ENCODE measurements at regions not wholly inside any gene's neighbourhood (a gene's known extent, or its start where the extent isn't known, plus 50 kb on each side); places are given as distances from the start of the nearest gene placed in this dataset.

DNA sequence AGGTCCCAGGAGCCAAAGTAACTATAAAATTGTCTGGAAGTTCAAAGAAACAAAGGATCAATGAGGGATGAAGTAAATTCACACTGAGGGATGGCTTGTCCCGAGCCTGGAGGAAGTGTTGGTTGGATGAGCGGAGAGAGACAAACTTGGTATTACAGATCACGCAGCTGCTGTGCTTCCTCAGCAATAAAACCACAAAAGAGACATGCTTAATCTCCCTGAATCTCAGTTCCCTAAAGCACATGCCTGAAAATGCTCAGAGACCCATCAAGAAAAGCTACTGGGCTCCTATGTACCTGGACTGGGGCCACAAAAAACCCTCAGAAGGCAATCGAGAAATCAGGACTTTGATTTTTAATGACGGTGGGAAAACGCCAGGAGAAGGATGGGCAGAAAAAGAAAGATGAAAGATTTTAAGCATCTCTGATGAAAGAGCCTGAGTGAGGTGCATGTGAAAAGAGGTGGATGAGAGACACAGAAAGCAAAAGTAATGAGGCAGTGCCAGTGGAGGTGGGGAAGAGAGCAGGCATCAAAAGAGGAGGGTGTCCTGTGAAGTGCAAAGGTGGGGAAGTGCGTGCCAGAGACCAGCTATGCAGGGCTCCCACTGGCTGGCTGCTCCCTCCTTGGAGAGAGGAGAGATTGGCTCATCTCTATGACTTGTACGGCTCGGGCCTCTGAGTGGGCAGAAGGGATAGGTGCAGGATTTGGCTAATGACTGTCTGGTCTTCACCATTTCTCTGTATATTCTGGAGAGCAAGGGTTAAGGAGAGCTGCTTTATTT lies 143.7 kb downstream of the ABCC12 start:
- H3K4me1 Mint-ChIP-seq: no peaks in the 10 kb centered on the region
- ATAC-seq (no peak), DNase-seq (no peak)
- no peak overlapping the region for H3K4me3 Mint-ChIP-seq
- H3K27me3 Mint-ChIP-seq: no peaks in the 10 kb centered on the region
- no peaks in the 10 kb centered on the region for H3K9me3 ChIP-seq (ENCODE audit: control insufficient read depth, low read length, poor library complexity, severe bottlenecking)
- H3K36me3 Mint-ChIP-seq (ENCODE audit: low read depth): no peaks in the 10 kb centered on the region
- H3K27ac Mint-ChIP-seq: no peak overlapping the region

- Mint-ChIP-seq H3K4me3 (no peak overlapping the region), H3K27ac (no peak overlapping the region), H3K27me3 (no peaks in the 10 kb centered on the region), H3K4me1 (no peaks in the 10 kb centered on the region), H3K36me3 (ENCODE audit: low read depth) (no peaks in the 10 kb centered on the region)
- no peak for ATAC-seq
- H3K9me3 ChIP-seq (ENCODE audit: control insufficient read depth, low read length, poor library complexity, severe bottlenecking): no peaks in the 10 kb centered on the region
- no peak for DNase-seq
Observed at GRCh38 chr16:48011466-48011865, 144.3 kb downstream of the ABCC12 start.

DNA sequence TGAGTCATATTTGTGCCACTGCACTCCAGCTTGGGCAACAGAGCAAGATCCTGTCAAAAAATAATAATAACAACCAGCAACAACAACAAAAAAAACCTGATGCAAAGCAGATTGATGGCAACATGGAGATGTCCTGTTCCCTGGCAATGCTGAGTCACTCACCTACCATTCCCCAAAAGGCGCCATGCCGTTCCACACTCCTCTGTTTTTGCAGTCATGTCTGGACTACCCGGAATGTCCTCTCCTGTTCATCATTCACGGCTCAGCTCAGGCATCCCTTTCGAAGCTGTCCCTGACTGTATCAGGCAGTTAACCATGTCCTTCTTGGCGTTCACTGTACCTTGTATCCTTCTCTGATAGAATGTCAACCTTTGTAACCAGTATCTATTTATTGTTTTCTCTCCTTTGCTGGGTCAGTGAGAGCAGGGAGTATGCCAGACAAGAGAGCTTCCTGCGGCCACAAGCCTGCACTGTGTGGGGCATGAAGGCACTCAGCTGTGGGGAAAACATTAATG lies 147.7 kb downstream of the ABCC12 start:
- Mint-ChIP-seq H3K27ac (no peak overlapping the region), H3K36me3 (ENCODE audit: low read depth) (no peaks in the 10 kb centered on the region), H3K4me3 (no peak overlapping the region), H3K27me3 (no peaks in the 10 kb centered on the region), H3K4me1 (no peaks in the 10 kb centered on the region)
- ATAC-seq (no peak), DNase-seq (no peak)
- no peaks in the 10 kb centered on the region for H3K9me3 ChIP-seq (ENCODE audit: control insufficient read depth, low read length, poor library complexity, severe bottlenecking)

GRCh38 chr16:48004141-48004695 lies 151.6 kb downstream of the ABCC12 start:
- no peak for DNase-seq
- H3K4me1 Mint-ChIP-seq: no peaks in the 10 kb centered on the region
- no peaks in the 10 kb centered on the region for H3K36me3 Mint-ChIP-seq (ENCODE audit: low read depth)
- H3K27ac Mint-ChIP-seq: no peak overlapping the region
- no peak overlapping the region for H3K4me3 Mint-ChIP-seq
- H3K9me3 ChIP-seq (ENCODE audit: control insufficient read depth, low read length, poor library complexity, severe bottlenecking): no peaks in the 10 kb centered on the region
- ATAC-seq: no peak
- no peaks in the 10 kb centered on the region for H3K27me3 Mint-ChIP-seq

DNA sequence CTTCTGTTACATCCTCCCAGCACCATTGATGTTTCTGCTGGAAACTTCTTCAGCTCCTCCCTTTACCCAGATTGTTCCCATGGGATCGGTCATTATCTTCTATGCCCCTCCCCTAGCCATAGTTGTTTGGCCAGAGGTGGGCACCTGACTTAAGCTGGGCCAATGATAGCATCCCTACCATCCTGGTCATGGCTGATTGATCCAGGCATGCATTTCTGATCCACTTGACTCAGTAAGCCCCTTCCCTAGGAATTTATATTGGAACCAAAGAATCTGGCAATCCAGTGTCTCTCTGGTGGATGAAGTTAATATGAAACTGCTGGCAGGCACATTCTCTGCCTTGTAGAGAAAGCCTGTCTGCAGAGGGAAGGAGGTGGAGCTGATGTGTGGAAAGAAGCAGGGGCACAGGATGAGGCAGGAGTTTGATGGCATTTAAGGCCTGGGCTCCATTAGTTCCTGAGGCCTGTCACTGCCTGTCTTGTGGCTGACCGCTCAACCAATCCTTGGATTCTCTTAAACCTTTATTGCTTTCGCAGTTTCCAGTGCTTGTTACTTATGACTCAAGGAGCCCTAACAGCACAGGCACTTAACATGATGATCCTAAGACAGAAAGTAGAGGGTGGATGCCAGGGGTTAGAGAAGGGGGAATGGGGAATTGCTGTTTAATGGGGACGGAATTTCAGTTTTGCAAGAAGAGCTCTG lies 152.4 kb downstream of the ABCC12 start:
- Mint-ChIP-seq H3K27ac (no peak overlapping the region), H3K4me3 (no peak overlapping the region), H3K27me3 (no peaks in the 10 kb centered on the region), H3K36me3 (ENCODE audit: low read depth) (no peaks in the 10 kb centered on the region), H3K4me1 (no peaks in the 10 kb centered on the region)
- no peak for DNase-seq
- ATAC-seq: no peak
- H3K9me3 ChIP-seq (ENCODE audit: control insufficient read depth, low read length, poor library complexity, severe bottlenecking): no peaks in the 10 kb centered on the region

- Mint-ChIP-seq H3K27me3 (peaks cover 7% of the 10 kb centered on the region), H3K36me3 (ENCODE audit: low read depth) (no peaks in the 10 kb centered on the region), H3K4me1 (no peaks in the 10 kb centered on the region), H3K4me3 (no peak overlapping the region), H3K27ac (no peak overlapping the region)
- DNase-seq (no peak), ATAC-seq (no peak)
- H3K9me3 ChIP-seq (ENCODE audit: control insufficient read depth, low read length, poor library complexity, severe bottlenecking): no peaks in the 10 kb centered on the region
Observed at GRCh38 chr16:48001324-48001895, 154.4 kb downstream of the ABCC12 start.

DNA sequence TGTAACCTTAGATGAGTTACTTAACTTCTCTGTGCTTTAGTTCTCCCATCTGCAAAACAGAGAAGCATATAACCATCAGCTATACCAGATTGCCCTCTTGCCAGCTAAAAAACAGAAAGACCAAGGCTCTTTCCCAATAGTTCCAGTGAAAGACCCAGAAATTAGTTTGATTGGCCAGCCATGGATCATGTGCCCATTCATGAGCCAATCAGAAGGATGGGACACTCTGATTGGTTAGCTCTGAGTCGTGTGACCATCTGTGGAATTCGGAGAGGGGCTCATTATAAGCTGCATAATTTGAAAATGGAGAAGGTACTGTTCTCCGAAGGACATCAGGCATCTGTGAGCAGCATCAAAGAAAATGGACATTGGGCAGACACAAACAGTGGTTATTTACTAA lies 155.2 kb downstream of the ABCC12 start:
- H3K4me1 Mint-ChIP-seq: no peaks in the 10 kb centered on the region
- no peak overlapping the region for H3K27ac Mint-ChIP-seq

GRCh38 chr16:47999595-47999994 lies 156.2 kb downstream of the ABCC12 start:
- H3K9me3 ChIP-seq (ENCODE audit: control insufficient read depth, low read length, poor library complexity, severe bottlenecking): no peaks in the 10 kb centered on the region

More for the DNA sequence above, 155.2 kb downstream of the ABCC12 start:
- no peak for ATAC-seq
- Mint-ChIP-seq H3K36me3 (ENCODE audit: low read depth) (no peaks in the 10 kb centered on the region), H3K27me3 (peaks cover 7% of the 10 kb centered on the region), H3K4me3 (no peak overlapping the region)
- DNase-seq: no peak
- H3K9me3 ChIP-seq (ENCODE audit: control insufficient read depth, low read length, poor library complexity, severe bottlenecking): no peaks in the 10 kb centered on the region

DNA sequence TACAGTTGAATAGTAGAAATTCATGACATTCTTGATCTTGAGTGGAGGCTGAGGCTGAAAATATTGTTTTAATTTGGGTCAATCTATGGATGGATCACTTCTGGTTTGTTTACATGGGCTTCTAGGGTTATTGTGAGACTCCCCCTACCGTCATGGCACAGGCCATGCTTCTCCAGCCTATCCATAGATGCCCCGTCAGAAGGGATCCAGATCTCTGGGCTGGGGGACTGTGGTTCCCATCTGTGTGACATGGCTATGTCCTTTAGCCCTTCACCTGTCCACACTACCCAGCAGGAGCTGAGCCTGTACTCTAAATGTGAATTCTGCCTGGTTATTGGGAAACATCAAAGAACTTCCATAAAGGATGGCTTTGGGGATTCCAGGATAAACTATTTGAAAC lies 160.4 kb downstream of the ABCC12 start:
- DNase-seq (no peak), ATAC-seq (no peak)
- Mint-ChIP-seq H3K27me3 (peaks cover 7% of the 10 kb centered on the region), H3K4me1 (no peaks in the 10 kb centered on the region), H3K4me3 (no peak overlapping the region), H3K36me3 (ENCODE audit: low read depth) (no peaks in the 10 kb centered on the region), H3K27ac (no peak overlapping the region)
- no peaks in the 10 kb centered on the region for H3K9me3 ChIP-seq (ENCODE audit: control insufficient read depth, low read length, poor library complexity, severe bottlenecking)

More at GRCh38 chr16:47999595-47999994, 156.2 kb downstream of the ABCC12 start:
- peaks cover 7% of the 10 kb centered on the region for H3K27me3 Mint-ChIP-seq
- H3K4me1 Mint-ChIP-seq: no peaks in the 10 kb centered on the region
- no peak overlapping the region for H3K4me3 Mint-ChIP-seq
- no peaks in the 10 kb centered on the region for H3K36me3 Mint-ChIP-seq (ENCODE audit: low read depth)
- ATAC-seq: no peak
- H3K27ac Mint-ChIP-seq: no peak overlapping the region
- DNase-seq: no peak

DNA sequence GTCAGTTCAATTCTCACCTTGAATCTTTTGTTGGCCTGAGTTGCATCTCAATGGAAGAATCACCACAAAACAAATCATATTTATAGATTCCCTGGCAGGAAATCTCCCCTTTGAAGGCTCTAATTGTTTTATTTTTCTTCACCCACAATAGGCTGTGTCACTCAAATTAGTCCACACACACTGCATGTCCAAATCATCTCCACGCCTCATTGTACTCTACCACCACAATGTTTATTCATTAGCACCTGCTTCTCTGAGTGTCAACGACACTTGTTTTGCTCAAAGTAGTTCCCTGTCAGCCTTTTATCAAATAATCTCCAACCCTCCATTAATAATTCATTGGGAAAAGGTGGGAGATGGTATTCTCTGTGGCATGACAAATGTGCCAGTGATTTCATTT lies 164.3 kb downstream of the ABCC12 start:
- ATAC-seq (no peak), DNase-seq (no peak)
- Mint-ChIP-seq H3K4me1 (no peaks in the 10 kb centered on the region), H3K27ac (no peak overlapping the region), H3K36me3 (ENCODE audit: low read depth) (no peaks in the 10 kb centered on the region), H3K27me3 (peaks cover 2% of the 10 kb centered on the region), H3K4me3 (no peak overlapping the region)
- H3K9me3 ChIP-seq (ENCODE audit: control insufficient read depth, low read length, poor library complexity, severe bottlenecking): no peaks in the 10 kb centered on the region

GRCh38 chr16:47990676-47991075 lies 165.1 kb downstream of the ABCC12 start:
- no peak overlapping the region for H3K27ac Mint-ChIP-seq

DNA sequence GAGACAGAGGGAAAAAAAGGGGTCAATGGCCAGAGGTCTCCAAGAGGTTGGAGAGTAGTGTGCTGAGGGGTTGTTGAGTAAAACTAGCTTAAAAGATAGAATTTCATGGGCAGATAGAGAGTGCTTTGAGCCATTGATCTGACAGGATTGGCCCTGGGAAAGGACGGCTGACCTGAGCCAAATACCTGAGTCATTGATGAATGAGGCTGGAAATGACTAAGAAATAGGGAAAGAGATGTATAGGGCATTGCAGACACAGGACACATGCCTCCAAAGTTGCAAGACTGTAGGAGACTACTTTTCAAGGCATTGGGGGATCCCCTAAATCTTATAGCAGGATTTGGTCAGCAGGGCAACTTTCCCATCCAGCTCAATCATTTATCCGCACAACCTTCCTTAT lies 168.7 kb downstream of the ABCC12 start:
- H3K9me3 ChIP-seq (ENCODE audit: control insufficient read depth, low read length, poor library complexity, severe bottlenecking): no peaks in the 10 kb centered on the region
- no peak for ATAC-seq
- H3K4me1 Mint-ChIP-seq: no peaks in the 10 kb centered on the region
- no peak for DNase-seq
- H3K36me3 Mint-ChIP-seq (ENCODE audit: low read depth): no peaks in the 10 kb centered on the region
- no peak overlapping the region for H3K27ac Mint-ChIP-seq
- H3K27me3 Mint-ChIP-seq: peaks cover 10% of the 10 kb centered on the region
- H3K4me3 Mint-ChIP-seq: no peak overlapping the region

More at GRCh38 chr16:47990676-47991075, 165.1 kb downstream of the ABCC12 start:
- Mint-ChIP-seq H3K36me3 (ENCODE audit: low read depth) (no peaks in the 10 kb centered on the region), H3K27me3 (peaks cover 5% of the 10 kb centered on the region), H3K4me1 (no peaks in the 10 kb centered on the region), H3K4me3 (no peak overlapping the region)
- H3K9me3 ChIP-seq (ENCODE audit: control insufficient read depth, low read length, poor library complexity, severe bottlenecking): no peaks in the 10 kb centered on the region
- ATAC-seq (no peak), DNase-seq (no peak)

DNA sequence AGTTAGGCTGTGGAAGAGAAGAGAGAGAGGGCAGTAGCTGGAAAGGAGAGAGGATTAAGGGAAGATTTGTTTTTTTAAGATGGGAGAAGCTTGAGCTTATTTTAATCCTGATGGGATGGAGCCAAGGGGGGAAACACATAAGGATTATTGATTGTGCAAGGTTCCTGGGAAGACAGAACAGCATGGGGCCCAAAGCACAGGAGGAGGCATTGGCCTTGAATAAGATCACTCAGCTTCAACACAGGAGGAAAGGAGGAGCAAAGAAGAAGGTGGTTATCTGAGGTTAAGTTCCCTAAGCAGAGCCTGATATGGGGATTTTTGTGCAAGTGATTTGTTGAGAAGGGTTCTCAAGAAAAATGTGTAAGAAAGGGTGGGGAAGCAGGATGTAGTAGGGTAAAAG lies 169.8 kb downstream of the ABCC12 start:
- Mint-ChIP-seq H3K27me3 (peaks cover 10% of the 10 kb centered on the region), H3K27ac (no peak overlapping the region), H3K36me3 (ENCODE audit: low read depth) (no peaks in the 10 kb centered on the region), H3K4me1 (no peaks in the 10 kb centered on the region), H3K4me3 (no peak overlapping the region)
- H3K9me3 ChIP-seq (ENCODE audit: control insufficient read depth, low read length, poor library complexity, severe bottlenecking): no peaks in the 10 kb centered on the region
- DNase-seq (no peak), ATAC-seq (no peak)
